ENCODE measurements at regions not wholly inside any gene's neighbourhood (a gene's known extent, or its start where the extent isn't known, plus 50 kb on each side); places are given as distances from the start of the nearest gene placed in this dataset.

DNA sequence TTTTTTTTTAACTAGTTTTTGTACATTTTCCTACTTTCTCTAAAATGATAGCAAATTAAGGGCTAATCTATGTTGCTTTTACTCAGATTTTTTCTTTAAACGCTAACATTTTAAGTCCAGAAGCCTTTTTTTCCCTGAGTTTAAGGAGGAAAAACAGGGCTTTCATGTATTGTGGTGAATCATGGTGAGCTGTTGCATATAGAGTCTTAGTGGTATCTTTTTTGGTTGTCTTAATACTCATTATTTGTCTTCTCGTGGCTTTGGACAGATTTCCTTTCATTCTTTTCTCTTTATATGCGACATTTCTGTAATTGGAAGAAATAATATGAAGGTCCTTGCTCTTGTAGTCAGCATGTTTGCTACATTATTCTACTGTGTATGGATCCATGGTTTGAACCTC is 1015.6 kb downstream of the PLA2G4A start:
- TF ChIP-seq, protein P1, sequence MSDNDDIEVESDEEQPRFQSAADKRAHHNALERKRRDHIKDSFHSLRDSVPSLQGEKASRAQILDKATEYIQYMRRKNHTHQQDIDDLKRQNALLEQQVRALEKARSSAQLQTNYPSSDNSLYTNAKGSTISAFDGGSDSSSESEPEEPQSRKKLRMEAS (IDR thresholded peaks at IDR 0.05) = no peak
- TF ChIP-seq TAF1 (IDR thresholded peaks at IDR 0.05; ENCODE audit: low read depth) (no peak), RAD21 (IDR thresholded peaks at IDR 0.05; ENCODE audit: low read depth) (no peak), TEAD4 (IDR thresholded peaks at IDR 0.05) (no peak), YY1 (IDR thresholded peaks at IDR 0.05; ENCODE audit: low read depth) (no peak), EP300 (IDR thresholded peaks at IDR 0.05; ENCODE audit: borderline replicate concordance) (no peak), CEBPB (IDR thresholded peaks at IDR 0.05) (no peak), TCF12 (IDR thresholded peaks at IDR 0.05; ENCODE audit: low read depth) (no peak), EGR1 (IDR thresholded peaks at IDR 0.05) (no peak), NFIC (IDR thresholded peaks at IDR 0.05) (no peak)
- TF ChIP-seq, protein P2, sequence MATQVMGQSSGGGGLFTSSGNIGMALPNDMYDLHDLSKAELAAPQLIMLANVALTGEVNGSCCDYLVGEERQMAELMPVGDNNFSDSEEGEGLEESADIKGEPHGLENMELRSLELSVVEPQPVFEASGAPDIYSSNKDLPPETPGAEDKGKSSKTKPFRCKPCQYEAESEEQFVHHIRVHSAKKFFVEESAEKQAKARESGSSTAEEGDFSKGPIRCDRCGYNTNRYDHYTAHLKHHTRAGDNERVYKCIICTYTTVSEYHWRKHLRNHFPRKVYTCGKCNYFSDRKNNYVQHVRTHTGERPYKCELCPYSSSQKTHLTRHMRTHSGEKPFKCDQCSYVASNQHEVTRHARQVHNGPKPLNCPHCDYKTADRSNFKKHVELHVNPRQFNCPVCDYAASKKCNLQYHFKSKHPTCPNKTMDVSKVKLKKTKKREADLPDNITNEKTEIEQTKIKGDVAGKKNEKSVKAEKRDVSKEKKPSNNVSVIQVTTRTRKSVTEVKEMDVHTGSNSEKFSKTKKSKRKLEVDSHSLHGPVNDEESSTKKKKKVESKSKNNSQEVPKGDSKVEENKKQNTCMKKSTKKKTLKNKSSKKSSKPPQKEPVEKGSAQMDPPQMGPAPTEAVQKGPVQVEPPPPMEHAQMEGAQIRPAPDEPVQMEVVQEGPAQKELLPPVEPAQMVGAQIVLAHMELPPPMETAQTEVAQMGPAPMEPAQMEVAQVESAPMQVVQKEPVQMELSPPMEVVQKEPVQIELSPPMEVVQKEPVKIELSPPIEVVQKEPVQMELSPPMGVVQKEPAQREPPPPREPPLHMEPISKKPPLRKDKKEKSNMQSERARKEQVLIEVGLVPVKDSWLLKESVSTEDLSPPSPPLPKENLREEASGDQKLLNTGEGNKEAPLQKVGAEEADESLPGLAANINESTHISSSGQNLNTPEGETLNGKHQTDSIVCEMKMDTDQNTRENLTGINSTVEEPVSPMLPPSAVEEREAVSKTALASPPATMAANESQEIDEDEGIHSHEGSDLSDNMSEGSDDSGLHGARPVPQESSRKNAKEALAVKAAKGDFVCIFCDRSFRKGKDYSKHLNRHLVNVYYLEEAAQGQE (IDR thresholded peaks at IDR 0.05; ENCODE audit: low read depth) = no peak
